ENCODE measurements at regions not wholly inside any gene's neighbourhood (a gene's known extent, or its start where the extent isn't known, plus 50 kb on each side); places are given as distances from the start of the nearest gene placed in this dataset.

- TF ChIP-seq CTCF (IDR thresholded peaks at IDR 0.05) (no peak), POLR2A (IDR thresholded peaks at IDR 0.05) (no peak)
Observed at GRCh38 chr11:96817482-96818399, 427.9 kb downstream of the JRKL start.
